Testis (tissue), 2 donors: ENCODE measurements at regions not wholly inside any gene's neighbourhood (a gene's known extent, or its start where the extent isn't known, plus 50 kb on each side); places are given as distances from the start of the nearest gene placed in this dataset.

ENCODE experiments used
- CTCF ChIP-seq, 3 experiments: fragments of 450-650 bp in 2 of 3; fragments of 200-600 bp in 1 of 3; sonication (generic) in 1 of 3; IDR thresholded peaks; one replicate each; pipeline ENCODE4 v1.5.1; 2016 to 2019; ENCODE audit warnings: antibody characterized with exemption in 3 of 3, mild to moderate bottlenecking in 2 of 3, moderate library complexity in 1 of 3
- POLR2A ChIP-seq: fragments of 450-650 bp; IDR thresholded peaks from one replicate; pipeline ENCODE4 v1.6.1; 2017; ENCODE audit warnings: antibody characterized with exemption, mild to moderate bottlenecking, moderate library complexity

GRCh38 chr10:86595496-86595895 is 58.9 kb upstream of the OPN4 start:
- TF ChIP-seq CTCF (IDR thresholded peaks at IDR 0.05): no peak
- no peak for TF ChIP-seq POLR2A
